Colonic mucosa (tissue), 4 donors: ENCODE measurements at regions not wholly inside any gene's neighbourhood (a gene's known extent, or its start where the extent isn't known, plus 50 kb on each side); places are given as distances from the start of the nearest gene placed in this dataset.

Experiments used
- DNase-seq: peaks from one replicate; pipeline ENCODE4 v3.0.0-alpha.2; 2020
- H3K27ac ChIP-seq: fragments of 200-600 bp; one replicate; pipeline ENCODE4 v1.8.0; 2021
- H3K27me3 ChIP-seq: fragments of 200-600 bp; one replicate; pipeline ENCODE4 v1.8.0; 2021
- H3K36me3 ChIP-seq: fragments of 200-600 bp; one replicate; pipeline ENCODE4 v1.8.0; 2021
- H3K4me1 ChIP-seq: fragments of 200-600 bp; one replicate; pipeline ENCODE4 v1.8.0; 2021; ENCODE audit warnings: mild to moderate bottlenecking
- H3K4me3 ChIP-seq: fragments of 200-600 bp; one replicate; pipeline ENCODE4 v1.8.0; 2021
- H3K9ac ChIP-seq, 2 donors: one replicate each; pipeline ENCODE4 v1.7.0; 2013; ENCODE audit warnings: control low read depth in 2 of 2, low read depth in 2 of 2, low read length in 2 of 2
- H3K9me3 ChIP-seq: fragments of 200-600 bp; one replicate; pipeline ENCODE4 v1.8.0; 2021
- CTCF ChIP-seq: fragments of 200-600 bp; IDR thresholded peaks from one replicate; pipeline ENCODE4 v1.8.0; 2022; ENCODE audit warnings: antibody characterized with exemption, mild to moderate bottlenecking
- intact Hi-C: fragments of 100-400 bp; cut with DNase I; formaldehyde crosslinking; loops from one replicate; pipeline ENCODE4 v1.14.1; 2022
- donor health status: healthy.
- donor health status: DM: no; HTN: no; CAD: no.
- donor health status: DM: no; HTN: no; CAD: no.

GRCh38 chr6:77173472-77174074 lies 289.7 kb downstream of the HTR1B start:
- Histone ChIP-seq H3K36me3 (no peaks in the 10 kb centered on the region), H3K4me1 (no peaks in the 10 kb centered on the region), H3K9ac (no peak overlapping the region), H3K9me3 (no peaks in the 10 kb centered on the region), H3K27me3 (no peaks in the 10 kb centered on the region), H3K27ac (no peak overlapping the region), H3K4me3 (no peak overlapping the region)
- TF ChIP-seq CTCF = no peak
- no peak for DNase-seq
- intact Hi-C loops = no loop called here

GRCh38 chr6:77172578-77172977 lies 290.7 kb downstream of the HTR1B start:
- DNase-seq = no peak
- H3K4me1 ChIP-seq = no peaks in the 10 kb centered on the region
- no peaks in the 10 kb centered on the region for H3K36me3 ChIP-seq
- no peak overlapping the region for H3K27ac ChIP-seq
- no peak for TF ChIP-seq CTCF
- no peaks in the 10 kb centered on the region for H3K9me3 ChIP-seq
- intact Hi-C loops = no loop called here
- no peaks in the 10 kb centered on the region for H3K27me3 ChIP-seq
- no peak overlapping the region for H3K9ac ChIP-seq
- no peak overlapping the region for H3K4me3 ChIP-seq

GRCh38 chr6:77159730-77160129 lies 303.6 kb downstream of the HTR1B start:
- DNase-seq = no peak
- no peak overlapping the region for H3K9ac ChIP-seq
- TF ChIP-seq CTCF = no peak
- no peak overlapping the region for H3K4me3 ChIP-seq
- H3K4me1 ChIP-seq = no peaks in the 10 kb centered on the region
- no peaks in the 10 kb centered on the region for H3K36me3 ChIP-seq
- H3K27me3 ChIP-seq = no peaks in the 10 kb centered on the region
- H3K9me3 ChIP-seq = no peaks in the 10 kb centered on the region
- intact Hi-C loops = no loop called here
- H3K27ac ChIP-seq = no peak overlapping the region

- no peak for DNase-seq
- Histone ChIP-seq H3K27me3 (no peaks in the 10 kb centered on the region), H3K36me3 (no peaks in the 10 kb centered on the region), H3K9ac (no peak overlapping the region), H3K4me3 (no peak overlapping the region), H3K9me3 (no peaks in the 10 kb centered on the region), H3K4me1 (no peaks in the 10 kb centered on the region), H3K27ac (no peak overlapping the region)
- TF ChIP-seq CTCF = no peak
- intact Hi-C loops = no loop called here
Observed at GRCh38 chr6:77151241-77151640, 312.1 kb downstream of the HTR1B start.

GRCh38 chr6:77150736-77151135 lies 312.6 kb downstream of the HTR1B start:
- H3K9me3 ChIP-seq = no peaks in the 10 kb centered on the region
- TF ChIP-seq CTCF = no peak
- no peak overlapping the region for H3K9ac ChIP-seq
- H3K27ac ChIP-seq = no peak overlapping the region
- H3K36me3 ChIP-seq = no peaks in the 10 kb centered on the region
- no peak for DNase-seq
- H3K4me3 ChIP-seq = no peak overlapping the region
- intact Hi-C loops = no loop called here
- H3K27me3 ChIP-seq = no peaks in the 10 kb centered on the region
- no peaks in the 10 kb centered on the region for H3K4me1 ChIP-seq
